ENCODE measurements at regions not wholly inside any gene's neighbourhood (a gene's known extent, or its start where the extent isn't known, plus 50 kb on each side); places are given as distances from the start of the nearest gene placed in this dataset.

DNA sequence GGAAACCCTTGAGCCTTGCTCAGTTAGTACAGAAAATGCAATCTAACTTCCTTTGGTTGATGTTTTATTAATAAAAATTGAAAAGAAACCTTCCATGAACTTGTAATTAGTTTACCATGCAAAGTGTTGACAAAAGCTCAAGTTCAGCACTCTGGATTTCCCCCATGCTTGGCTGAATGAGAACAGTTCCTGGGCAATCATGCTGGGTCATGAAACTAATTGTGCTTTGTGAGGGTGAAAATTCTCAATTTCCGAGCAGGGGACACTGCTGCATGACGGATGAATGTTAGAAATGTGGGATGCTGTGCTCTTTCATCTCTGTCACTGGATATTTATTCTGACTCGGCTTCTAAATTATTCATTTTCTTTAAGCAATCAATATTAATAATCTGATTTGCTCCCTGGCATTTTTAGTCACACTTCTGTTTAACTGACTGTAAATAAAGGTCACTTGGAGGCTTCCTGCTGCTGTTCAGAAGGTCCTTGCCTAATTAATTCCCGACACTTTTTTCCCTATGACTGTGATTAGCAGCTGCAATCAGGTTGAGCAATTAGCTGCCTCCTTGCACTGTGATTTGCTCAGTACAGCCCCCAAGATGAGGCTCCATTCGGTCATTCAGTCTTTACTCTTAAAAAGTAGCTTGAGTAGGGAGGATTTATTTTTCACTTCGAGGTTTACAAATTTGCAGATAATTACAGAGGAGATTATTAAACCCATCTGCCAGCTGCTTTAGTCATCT is 678.1 kb upstream of the ZNF608 start:
- TF ChIP-seq POLR2A (IDR thresholded peaks at IDR 0.05) (no peak), CTCF (IDR thresholded peaks at IDR 0.05) (no peak)
- intact Hi-C loops (cut with DNase I; ENCODE audit: low total_unique reads), result no loop called here
- no peak overlapping the region for H3K4me3 ChIP-seq (ENCODE audit: low read depth, poor library complexity, severe bottlenecking)
- WGBS, 2 donors, result 61 to 75% methylated on average over 6 of the region's 6 CpGs
- no peak for DNase-seq (ENCODE audit: low spot score in 2 of 2)

DNA sequence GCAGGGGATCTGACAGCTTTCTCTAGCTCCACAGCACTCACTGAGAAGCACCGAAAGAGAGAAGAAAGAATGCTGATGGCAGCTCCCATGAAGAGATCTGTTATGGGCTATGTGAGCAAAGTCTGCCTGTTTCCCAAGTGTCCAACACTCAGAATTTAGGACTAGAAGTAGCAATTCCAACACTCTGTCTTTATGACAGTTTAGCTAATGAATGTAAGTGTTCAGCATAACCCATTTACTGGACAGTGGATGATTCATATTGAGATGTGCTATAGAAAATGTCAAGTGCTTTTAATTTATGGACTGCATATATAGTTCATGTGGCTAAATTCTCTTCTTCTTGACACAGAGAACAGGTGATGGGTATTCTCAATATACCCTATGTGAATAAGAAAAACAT is 683.1 kb upstream of the ZNF608 start:
- intact Hi-C loops (cut with DNase I; ENCODE audit: low total_unique reads), result no loop called here
- TF ChIP-seq POLR2A (IDR thresholded peaks at IDR 0.05) (no peak), CTCF (IDR thresholded peaks at IDR 0.05) (no peak)

GRCh38 chr5:125433457-125433856 is 687.0 kb upstream of the ZNF608 start:
- no peak for DNase-seq (ENCODE audit: low spot score in 2 of 2)
- no peak overlapping the region for H3K4me3 ChIP-seq (ENCODE audit: low read depth, poor library complexity, severe bottlenecking)
- no peak for TF ChIP-seq POLR2A (IDR thresholded peaks at IDR 0.05)
- TF ChIP-seq CTCF (IDR thresholded peaks at IDR 0.05), result no peak
- WGBS, 2 donors, result 53 to 57% methylated on average over 2 of the region's 2 CpGs
- intact Hi-C loops (cut with DNase I; ENCODE audit: low total_unique reads), result no loop called here

More for the DNA sequence above, 683.1 kb upstream of the ZNF608 start:
- DNase-seq (ENCODE audit: low spot score in 2 of 2), result no peak
- WGBS, 2 donors, result 88 to 93% methylated on average over 1 of the region's 1 CpG
- H3K4me3 ChIP-seq (ENCODE audit: low read depth, poor library complexity, severe bottlenecking), result no peak overlapping the region

GRCh38 chr5:125439243-125439642 is 692.8 kb upstream of the ZNF608 start:
- intact Hi-C loops (cut with DNase I; ENCODE audit: low total_unique reads), result no loop called here
- H3K4me3 ChIP-seq (ENCODE audit: low read depth, poor library complexity, severe bottlenecking), result no peak overlapping the region
- TF ChIP-seq POLR2A (IDR thresholded peaks at IDR 0.05) (no peak), CTCF (IDR thresholded peaks at IDR 0.05) (no peak)
- DNase-seq (ENCODE audit: low spot score in 2 of 2), result no peak

DNA sequence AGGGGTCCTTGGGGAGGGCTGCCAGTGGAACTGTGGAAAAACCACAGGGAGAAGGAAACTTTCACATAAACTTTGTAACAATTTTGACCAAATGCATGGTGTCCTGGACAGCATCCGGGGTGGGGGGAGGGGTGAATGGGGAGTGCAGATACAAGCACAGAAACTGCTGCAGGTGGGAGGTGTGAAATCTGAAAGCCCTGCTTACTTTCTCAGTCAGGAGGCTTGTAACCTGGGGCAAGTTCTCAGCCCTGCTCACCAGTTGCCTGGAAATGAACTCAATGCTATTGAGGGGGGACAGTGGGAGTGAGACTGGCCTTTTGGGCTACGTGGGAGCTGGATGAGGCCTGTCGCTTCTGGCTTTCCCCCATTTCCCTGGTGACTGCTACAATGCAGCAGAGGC is 694.5 kb upstream of the ZNF608 start:
- no peak for DNase-seq (ENCODE audit: low spot score in 2 of 2)
- WGBS, 2 donors, result 88 to 91% methylated on average over 3 of the region's 3 CpGs
- intact Hi-C loops (cut with DNase I; ENCODE audit: low total_unique reads), result no loop called here
- TF ChIP-seq POLR2A (IDR thresholded peaks at IDR 0.05) (no peak), CTCF (IDR thresholded peaks at IDR 0.05) (no peak)
- H3K4me3 ChIP-seq (ENCODE audit: low read depth, poor library complexity, severe bottlenecking), result no peak overlapping the region

- intact Hi-C loops (cut with DNase I; ENCODE audit: low total_unique reads), result no loop called here
- no peak for TF ChIP-seq POLR2A (IDR thresholded peaks at IDR 0.05)
- no peak for TF ChIP-seq CTCF (IDR thresholded peaks at IDR 0.05)
- DNase-seq (ENCODE audit: low spot score in 2 of 2), result no peak
- H3K4me3 ChIP-seq (ENCODE audit: low read depth, poor library complexity, severe bottlenecking), result no peak overlapping the region
- WGBS, 2 donors, result 81 to 87% methylated on average over 3 of the region's 3 CpGs
These were observed 700.5 kb upstream of the ZNF608 start for GRCh38 chr5:125446986-125447385.

All from lower leg skin (tissue), 4 donors.